ENCODE measurements at regions not wholly inside any gene's neighbourhood (a gene's known extent, or its start where the extent isn't known, plus 50 kb on each side); places are given as distances from the start of the nearest gene placed in this dataset.

DNA sequence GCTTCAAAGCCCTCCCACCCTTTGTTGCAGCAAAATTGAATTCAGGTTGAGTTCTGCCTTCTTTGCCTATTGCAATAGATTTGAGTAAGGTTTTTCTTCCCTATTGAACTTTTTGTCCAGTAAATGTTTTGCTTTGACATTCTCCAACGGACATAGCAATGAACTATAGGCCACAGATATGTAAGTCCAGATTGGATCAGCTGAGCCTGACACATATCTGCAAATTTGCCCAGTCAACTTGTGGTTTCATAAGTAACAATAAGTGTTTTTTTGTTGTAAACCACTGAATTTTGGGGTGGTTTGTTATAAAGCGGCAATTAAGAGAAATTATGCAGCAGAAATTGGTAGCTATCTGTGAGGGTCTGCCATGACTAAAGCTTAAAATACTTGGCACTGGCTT is 332.1 kb upstream of the SORCS1 start:
- Histone ChIP-seq H3K4me1 (no peaks in the 10 kb centered on the region), H3K36me3 (no peaks in the 10 kb centered on the region), H3K27ac (replicated peaks in 1 of 4) (no peak overlapping the region), H3K9me3 (no peaks in the 10 kb centered on the region), H3K27me3 (no peaks in the 10 kb centered on the region), H3K4me3 (no peak overlapping the region)
- TF ChIP-seq POLR2AphosphoS5 (IDR thresholded peaks at IDR 0.05): no peak
- TF ChIP-seq, protein P1, sequence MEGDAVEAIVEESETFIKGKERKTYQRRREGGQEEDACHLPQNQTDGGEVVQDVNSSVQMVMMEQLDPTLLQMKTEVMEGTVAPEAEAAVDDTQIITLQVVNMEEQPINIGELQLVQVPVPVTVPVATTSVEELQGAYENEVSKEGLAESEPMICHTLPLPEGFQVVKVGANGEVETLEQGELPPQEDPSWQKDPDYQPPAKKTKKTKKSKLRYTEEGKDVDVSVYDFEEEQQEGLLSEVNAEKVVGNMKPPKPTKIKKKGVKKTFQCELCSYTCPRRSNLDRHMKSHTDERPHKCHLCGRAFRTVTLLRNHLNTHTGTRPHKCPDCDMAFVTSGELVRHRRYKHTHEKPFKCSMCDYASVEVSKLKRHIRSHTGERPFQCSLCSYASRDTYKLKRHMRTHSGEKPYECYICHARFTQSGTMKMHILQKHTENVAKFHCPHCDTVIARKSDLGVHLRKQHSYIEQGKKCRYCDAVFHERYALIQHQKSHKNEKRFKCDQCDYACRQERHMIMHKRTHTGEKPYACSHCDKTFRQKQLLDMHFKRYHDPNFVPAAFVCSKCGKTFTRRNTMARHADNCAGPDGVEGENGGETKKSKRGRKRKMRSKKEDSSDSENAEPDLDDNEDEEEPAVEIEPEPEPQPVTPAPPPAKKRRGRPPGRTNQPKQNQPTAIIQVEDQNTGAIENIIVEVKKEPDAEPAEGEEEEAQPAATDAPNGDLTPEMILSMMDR (IDR thresholded peaks at IDR 0.05): no peak
- intact Hi-C loops (cut with DNase I): no loop called here
- DNase-seq (ENCODE audit: extremely low spot score): no peak
- WGBS: 64% methylated on average over 2 of the region's 2 CpGs

DNA sequence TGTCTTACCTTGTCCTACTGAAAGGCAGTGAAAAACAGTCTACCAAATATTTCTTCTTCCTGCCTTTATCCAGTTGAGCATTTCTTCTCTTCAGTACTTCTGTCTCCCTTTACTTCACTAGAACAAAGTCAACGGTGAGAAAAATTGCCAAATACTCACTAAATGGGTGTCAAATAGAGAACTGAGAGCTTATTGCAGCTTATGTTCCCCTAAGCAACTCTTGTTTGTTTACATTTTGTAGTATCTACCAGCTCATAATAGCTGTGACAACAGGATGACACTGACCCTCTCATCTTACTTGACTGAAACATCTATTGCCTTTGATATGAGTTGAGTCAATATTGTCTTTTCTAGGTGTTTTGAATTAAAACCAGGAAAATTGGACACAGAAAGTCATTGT is 327.9 kb upstream of the SORCS1 start:
- no peak overlapping the region for H3K4me3 ChIP-seq
- H3K9me3 ChIP-seq: no peaks in the 10 kb centered on the region
- WGBS: 74% methylated on average over 1 of the region's 1 CpG
- no peaks in the 10 kb centered on the region for H3K27me3 ChIP-seq
- DNase-seq (ENCODE audit: extremely low spot score): no peak
- H3K36me3 ChIP-seq: no peaks in the 10 kb centered on the region
- no peak overlapping the region for H3K27ac ChIP-seq (replicated peaks in 1 of 4)
- intact Hi-C loops (cut with DNase I): no loop called here
- TF ChIP-seq EP300 (IDR thresholded peaks at IDR 0.05) (no peak), POLR2A (IDR thresholded peaks at IDR 0.05; ENCODE audit: low read depth) (no peak), POLR2AphosphoS5 (IDR thresholded peaks at IDR 0.05) (no peak)
- TF ChIP-seq, protein P1 (IDR thresholded peaks at IDR 0.05): no peak
- H3K4me1 ChIP-seq: no peaks in the 10 kb centered on the region

DNA sequence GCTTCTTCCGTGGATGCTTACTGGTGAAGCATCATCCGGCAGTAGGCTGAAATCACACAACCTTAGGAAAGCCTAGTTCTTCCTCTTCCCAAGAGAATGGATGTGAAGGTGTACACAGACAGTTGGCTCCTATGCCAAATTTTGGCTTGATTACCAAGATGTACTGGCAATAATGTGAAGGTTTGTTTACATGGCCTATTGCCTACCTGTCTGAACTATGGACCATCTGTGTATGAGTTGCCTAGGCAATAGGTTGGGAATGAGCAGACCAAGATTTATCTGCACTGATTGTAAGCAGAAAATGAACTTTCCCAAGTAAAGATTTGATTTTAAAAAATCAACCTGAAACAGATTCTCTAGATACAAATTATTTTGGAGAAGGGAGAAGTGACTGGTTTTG is 325.9 kb upstream of the SORCS1 start:
- H3K27ac ChIP-seq (replicated peaks in 1 of 4): no peak overlapping the region
- intact Hi-C loops (cut with DNase I): no loop called here
- no peak overlapping the region for H3K4me3 ChIP-seq
- H3K27me3 ChIP-seq: no peaks in the 10 kb centered on the region
- no peaks in the 10 kb centered on the region for H3K9me3 ChIP-seq
- H3K36me3 ChIP-seq: no peaks in the 10 kb centered on the region
- 94% methylated on average over 2 of the region's 2 CpGs for WGBS
- no peaks in the 10 kb centered on the region for H3K4me1 ChIP-seq
- no peak for DNase-seq (ENCODE audit: extremely low spot score)
- TF ChIP-seq, protein P1 (IDR thresholded peaks at IDR 0.05): no peak
- TF ChIP-seq POLR2AphosphoS5 (IDR thresholded peaks at IDR 0.05) (no peak), EP300 (IDR thresholded peaks at IDR 0.05) (no peak), POLR2A (IDR thresholded peaks at IDR 0.05; ENCODE audit: low read depth) (no peak)

DNA sequence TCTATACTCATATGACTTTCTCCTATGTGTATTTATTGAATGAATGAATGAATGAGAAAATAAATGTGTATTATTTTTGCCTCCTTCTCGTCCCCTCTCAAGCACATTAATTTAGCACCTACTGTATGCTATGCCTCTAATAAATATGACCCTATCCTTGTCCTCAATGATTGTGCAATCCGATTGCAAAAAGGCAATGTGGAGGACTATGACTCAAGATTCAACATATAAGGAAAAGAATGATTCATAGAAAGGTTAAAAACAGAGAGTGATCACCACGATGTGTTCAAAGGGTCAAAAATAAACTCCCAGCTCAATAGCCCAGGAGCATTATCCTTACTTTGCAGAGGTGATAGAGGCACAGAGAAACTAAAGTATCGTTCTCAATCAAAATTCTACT is 322.8 kb upstream of the SORCS1 start:
- H3K9me3 ChIP-seq: no peaks in the 10 kb centered on the region
- H3K27ac ChIP-seq (replicated peaks in 1 of 4): no peak overlapping the region
- 74% methylated on average over 4 of the region's 4 CpGs for WGBS
- no peaks in the 10 kb centered on the region for H3K27me3 ChIP-seq
- intact Hi-C loops (cut with DNase I): no loop called here
- DNase-seq (ENCODE audit: extremely low spot score): no peak
- no peaks in the 10 kb centered on the region for H3K4me1 ChIP-seq
- H3K36me3 ChIP-seq: no peaks in the 10 kb centered on the region
- no peak overlapping the region for H3K4me3 ChIP-seq
- TF ChIP-seq POLR2A (IDR thresholded peaks at IDR 0.05; ENCODE audit: low read depth) (no peak), EP300 (IDR thresholded peaks at IDR 0.05) (no peak), POLR2AphosphoS5 (IDR thresholded peaks at IDR 0.05) (no peak)
- TF ChIP-seq, protein P1 (IDR thresholded peaks at IDR 0.05): no peak

DNA sequence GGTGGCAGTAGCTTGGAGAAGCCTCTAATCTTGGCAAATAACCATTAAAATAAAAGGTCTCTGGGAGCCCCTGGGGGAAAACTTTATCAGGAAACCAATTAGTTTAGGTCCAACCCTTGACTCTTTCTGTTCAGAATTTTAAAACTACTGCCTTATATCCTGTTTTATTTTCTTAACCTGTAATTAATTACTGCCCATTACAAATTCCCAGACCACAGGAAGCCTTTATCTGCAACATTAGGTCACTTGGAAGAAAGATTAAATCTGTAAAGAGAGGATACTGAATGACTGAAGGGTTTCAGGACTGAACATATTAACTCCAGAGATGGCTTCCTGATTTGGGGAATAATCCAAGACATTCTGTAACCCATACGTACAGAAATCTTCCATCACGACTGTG is 320.5 kb upstream of the SORCS1 start:
- no peaks in the 10 kb centered on the region for H3K4me1 ChIP-seq
- H3K27ac ChIP-seq (replicated peaks in 1 of 4): no peak overlapping the region
- DNase-seq (ENCODE audit: extremely low spot score): no peak
- no peaks in the 10 kb centered on the region for H3K9me3 ChIP-seq
- 33% methylated on average over 2 of the region's 2 CpGs for WGBS
- no peak overlapping the region for H3K4me3 ChIP-seq
- H3K36me3 ChIP-seq: no peaks in the 10 kb centered on the region
- TF ChIP-seq POLR2AphosphoS5 (IDR thresholded peaks at IDR 0.05) (no peak), POLR2A (IDR thresholded peaks at IDR 0.05; ENCODE audit: low read depth) (no peak), EP300 (IDR thresholded peaks at IDR 0.05) (no peak)
- TF ChIP-seq, protein P1 (IDR thresholded peaks at IDR 0.05): no peak
- no peaks in the 10 kb centered on the region for H3K27me3 ChIP-seq
- intact Hi-C loops (cut with DNase I): no loop called here
